Retinal pigment epithelial cell (primary cell): ENCODE measurements at regions not wholly inside any gene's neighbourhood (a gene's known extent, or its start where the extent isn't known, plus 50 kb on each side); places are given as distances from the start of the nearest gene placed in this dataset.
"Not testable (repeated sequence)": the region's sequence is repeated elsewhere in the genome, so short reads cannot be mapped to it uniquely, and the experiment has no call there.

Experiments
- DNase-seq: peaks from one replicate; pipeline ENCODE4 v3.0.0-alpha.2; 2010; ENCODE audit warnings: low read depth
- H3K4me3 ChIP-seq: 2 replicates; pipeline ENCODE4 v1.5.1; 2011; ENCODE audit warnings: mild to moderate bottlenecking, low read length, control low read depth, moderate library complexity
- TF ChIP-seq, protein P1 (sequence below): conservative IDR thresholded peaks from 2 replicates; pipeline ENCODE4 v1.5.1; 2011; ENCODE audit warnings: low read depth, low read length, control low read depth, inconsistent platforms

DNA sequence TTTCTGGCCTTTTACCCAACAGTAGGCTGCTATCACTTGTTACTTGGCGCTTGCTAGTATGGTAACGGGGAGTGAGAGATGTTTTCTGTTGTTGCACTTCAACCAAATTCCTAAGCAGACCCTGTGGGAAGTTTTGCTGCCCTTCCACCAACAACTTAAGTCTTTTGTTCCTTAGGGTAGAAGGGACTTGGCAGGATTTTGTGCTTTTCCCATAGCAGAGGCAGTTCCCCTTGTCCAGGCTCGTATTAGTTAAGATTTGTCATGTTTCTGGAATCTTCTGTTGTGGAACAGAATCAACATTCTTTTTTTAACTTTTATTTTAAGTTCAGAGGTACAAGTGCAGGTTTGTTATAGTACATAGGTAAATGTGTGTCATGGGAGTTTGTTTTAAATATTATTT is 73.2 kb upstream of the SGIP1 start:
- TF ChIP-seq, protein P1, sequence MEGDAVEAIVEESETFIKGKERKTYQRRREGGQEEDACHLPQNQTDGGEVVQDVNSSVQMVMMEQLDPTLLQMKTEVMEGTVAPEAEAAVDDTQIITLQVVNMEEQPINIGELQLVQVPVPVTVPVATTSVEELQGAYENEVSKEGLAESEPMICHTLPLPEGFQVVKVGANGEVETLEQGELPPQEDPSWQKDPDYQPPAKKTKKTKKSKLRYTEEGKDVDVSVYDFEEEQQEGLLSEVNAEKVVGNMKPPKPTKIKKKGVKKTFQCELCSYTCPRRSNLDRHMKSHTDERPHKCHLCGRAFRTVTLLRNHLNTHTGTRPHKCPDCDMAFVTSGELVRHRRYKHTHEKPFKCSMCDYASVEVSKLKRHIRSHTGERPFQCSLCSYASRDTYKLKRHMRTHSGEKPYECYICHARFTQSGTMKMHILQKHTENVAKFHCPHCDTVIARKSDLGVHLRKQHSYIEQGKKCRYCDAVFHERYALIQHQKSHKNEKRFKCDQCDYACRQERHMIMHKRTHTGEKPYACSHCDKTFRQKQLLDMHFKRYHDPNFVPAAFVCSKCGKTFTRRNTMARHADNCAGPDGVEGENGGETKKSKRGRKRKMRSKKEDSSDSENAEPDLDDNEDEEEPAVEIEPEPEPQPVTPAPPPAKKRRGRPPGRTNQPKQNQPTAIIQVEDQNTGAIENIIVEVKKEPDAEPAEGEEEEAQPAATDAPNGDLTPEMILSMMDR = no peak
- H3K4me3 ChIP-seq = no peak overlapping the region
- DNase-seq = no peak

DNA sequence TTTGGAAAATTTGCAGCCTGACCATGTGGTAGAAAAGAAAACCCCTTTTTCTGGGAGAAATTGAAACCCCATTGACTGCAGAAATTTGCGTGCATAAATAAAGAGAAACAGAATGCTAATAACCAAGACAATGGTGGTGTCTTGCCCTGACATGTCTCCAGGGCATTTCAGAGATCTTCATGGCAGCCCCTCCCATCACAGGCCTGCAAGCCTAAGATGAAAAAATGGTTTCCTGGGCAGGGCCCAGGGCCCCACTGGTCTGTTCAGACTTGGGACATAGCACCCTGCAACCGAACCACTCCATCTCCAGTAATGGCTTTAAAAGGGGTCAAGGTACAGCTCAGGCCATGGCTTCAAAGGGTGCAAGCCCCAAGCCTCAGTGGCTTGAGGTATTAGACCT is 71.6 kb upstream of the SGIP1 start:
- TF ChIP-seq, protein P1 = no peak
- DNase-seq = no peak
- no peak overlapping the region for H3K4me3 ChIP-seq

DNA sequence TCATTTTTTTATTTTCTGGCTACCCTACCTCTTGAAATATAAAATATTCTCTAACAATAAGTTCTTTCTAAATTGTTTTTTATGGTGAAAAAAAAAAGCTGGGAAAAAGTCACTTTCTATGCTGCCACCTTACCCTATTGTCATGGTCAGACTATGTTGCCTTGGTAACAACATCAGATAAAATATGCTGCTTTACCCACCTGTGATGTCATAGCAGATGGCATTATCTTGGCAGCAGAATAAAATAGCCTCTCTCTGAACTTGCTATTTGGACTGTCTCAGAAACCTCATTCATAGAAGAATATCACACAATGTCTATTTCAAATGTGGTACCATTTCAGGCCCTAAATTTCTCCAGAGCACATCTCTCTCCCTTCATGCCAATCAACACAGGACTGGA is 69.6 kb upstream of the SGIP1 start:
- DNase-seq = no peak
- TF ChIP-seq, protein P1 = no peak
- no peak overlapping the region for H3K4me3 ChIP-seq

DNA sequence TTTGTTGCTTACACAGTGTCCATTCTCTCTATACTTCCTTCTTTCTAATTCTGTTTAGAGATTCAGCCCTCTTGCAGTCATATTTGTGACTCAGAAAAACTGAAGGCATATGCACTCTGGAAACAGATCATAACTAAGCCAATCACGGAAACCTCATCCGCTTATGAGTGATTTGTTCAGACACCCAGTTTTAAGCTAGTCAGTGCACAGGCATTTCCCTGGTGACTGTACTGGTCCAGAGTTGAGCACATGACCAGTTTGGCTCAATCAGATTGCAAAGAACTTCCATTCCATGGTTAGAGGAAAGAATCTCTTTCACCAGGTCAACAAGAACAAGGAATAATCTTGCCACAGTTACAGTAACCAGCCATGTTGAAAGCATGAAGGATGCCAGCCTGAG is 69.2 kb upstream of the SGIP1 start:
- DNase-seq = peak; percentile 98
- TF ChIP-seq, protein P1 = no peak
- no peak overlapping the region for H3K4me3 ChIP-seq

DNA sequence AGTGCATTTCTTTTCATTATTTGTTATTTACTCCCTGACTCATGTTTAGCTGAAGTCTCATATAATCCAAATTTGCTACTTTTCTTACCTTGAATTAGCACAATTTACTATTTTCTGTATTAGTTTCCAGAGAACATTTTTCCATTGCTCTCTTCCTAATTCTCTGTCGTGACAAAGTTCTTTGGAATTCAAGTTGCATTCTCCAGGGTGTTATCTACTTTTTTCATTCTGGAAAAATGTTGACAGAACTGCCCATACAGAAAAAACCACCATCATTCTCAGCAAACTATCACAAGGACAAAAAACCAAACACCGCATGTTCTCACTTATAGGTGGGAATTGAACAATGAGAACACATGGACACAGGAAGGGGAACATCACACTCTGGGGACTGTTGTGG is 67.3 kb upstream of the SGIP1 start:
- H3K4me3 ChIP-seq = not testable (repeated sequence)
- DNase-seq = peak; percentile 56

DNA sequence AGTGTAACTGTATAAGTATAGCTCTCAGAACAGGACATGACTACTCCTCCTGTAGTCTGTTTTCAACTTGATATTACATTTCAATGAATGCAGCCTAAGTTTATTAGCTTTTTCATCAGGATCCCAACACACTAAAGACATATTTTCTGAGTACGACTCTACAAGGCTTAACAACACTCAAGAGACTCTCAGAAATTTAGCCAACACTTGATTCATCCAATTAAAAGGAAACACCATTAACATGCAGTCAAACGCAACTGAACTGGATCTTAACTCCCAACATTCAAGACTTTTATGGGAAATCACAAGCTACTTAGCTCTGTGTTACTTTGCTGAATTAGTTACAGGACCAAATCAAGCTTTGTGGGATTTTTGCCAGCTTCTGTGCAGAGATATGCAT is 65.2 kb upstream of the SGIP1 start:
- TF ChIP-seq, protein P1 = no peak
- no peak for DNase-seq
- H3K4me3 ChIP-seq = no peak overlapping the region

DNA sequence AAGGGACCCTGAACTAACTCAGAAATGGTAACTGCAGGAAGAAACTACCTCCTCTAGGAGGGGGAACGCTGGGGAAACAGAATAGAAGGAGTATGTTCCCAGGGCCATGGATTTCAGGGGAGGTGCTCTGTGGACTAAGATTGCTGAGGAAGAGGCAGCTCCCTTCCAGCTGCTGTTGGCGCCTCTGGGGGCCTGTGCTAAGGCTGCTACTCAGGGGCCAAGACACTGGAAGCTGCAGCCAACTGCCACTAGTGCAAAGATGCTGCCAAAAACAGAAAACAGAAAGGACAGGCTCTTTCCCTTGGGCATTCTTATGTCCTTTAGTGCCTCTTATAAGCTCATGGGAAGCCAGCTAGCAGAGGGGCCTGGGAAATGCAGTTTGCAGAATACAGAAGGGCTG is 58.0 kb upstream of the SGIP1 start:
- H3K4me3 ChIP-seq = no peak overlapping the region
- no peak for DNase-seq
- TF ChIP-seq, protein P1 = no peak

DNA sequence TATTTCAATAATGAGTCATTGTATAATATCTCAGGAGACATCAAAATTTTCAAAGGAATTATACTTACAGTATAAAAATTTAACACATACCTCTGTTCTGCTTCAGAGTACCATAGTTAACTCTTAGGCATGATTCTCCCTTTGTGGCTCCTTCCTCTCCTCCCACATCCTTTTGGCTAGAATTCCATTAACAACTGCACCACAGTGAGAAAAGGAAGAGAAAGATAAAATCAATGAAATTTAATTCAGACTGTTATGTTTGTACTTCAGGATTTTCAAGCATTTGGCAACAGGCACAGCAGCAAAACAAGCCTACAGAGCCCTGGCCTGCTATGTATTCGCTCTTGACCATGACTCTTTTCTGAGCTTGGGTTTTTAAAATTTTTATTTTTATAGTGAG is 57.2 kb upstream of the SGIP1 start:
- TF ChIP-seq, protein P1 = no peak
- DNase-seq = no peak
- no peak overlapping the region for H3K4me3 ChIP-seq
